Gastroesophageal sphincter (tissue), 3 donors: ENCODE measurements at regions not wholly inside any gene's neighbourhood (a gene's known extent, or its start where the extent isn't known, plus 50 kb on each side); places are given as distances from the start of the nearest gene placed in this dataset.

ENCODE experiments used
- CTCF ChIP-seq, 4 experiments: fragments of 200-600 bp in 2 of 4; fragments of 450-650 bp in 2 of 4; sonication (generic) in 1 of 4; IDR thresholded peaks; one replicate each; pipeline ENCODE4 v1.5.1; 2017 to 2019; ENCODE audit warnings: antibody characterized with exemption in 4 of 4, mild to moderate bottlenecking in 2 of 4, moderate library complexity in 2 of 4
- EP300 ChIP-seq: sonication (generic); formaldehyde crosslinking; IDR thresholded peaks from one replicate; pipeline ENCODE4 v1.6.1; 2017; ENCODE audit warnings: antibody characterized with exemption, mild to moderate bottlenecking
- POLR2A ChIP-seq, 2 donors: fragments of 450-650 bp; IDR thresholded peaks; one replicate each; pipeline ENCODE4 v1.6.1; 2017; ENCODE audit warnings: antibody characterized with exemption in 2 of 2, mild to moderate bottlenecking in 2 of 2, moderate library complexity in 1 of 2
- POLR2AphosphoS5 ChIP-seq: sonication (generic); formaldehyde crosslinking; IDR thresholded peaks from one replicate; pipeline ENCODE4 v1.6.1; 2017; ENCODE audit warnings: antibody characterized with exemption

- TF ChIP-seq POLR2AphosphoS5 (no peak), CTCF (IDR thresholded peaks at IDR 0.05) (no peak), EP300 (no peak), POLR2A (IDR thresholded peaks at IDR 0.05) (no peak)
Measured at GRCh38 chr13:69410761-69411160, 696.9 kb upstream of the ATXN8OS start.
